GM19324 (cell line): ENCODE measurements at regions not wholly inside any gene's neighbourhood (a gene's known extent, or its start where the extent isn't known, plus 50 kb on each side); places are given as distances from the start of the nearest gene placed in this dataset.

Source experiments
- ATAC-seq: cut with Tn5 transposase; IDR thresholded peaks from one replicate; pipeline ENCODE4 v1.9.1; 2021; ENCODE audit warnings: mild to moderate bottlenecking, moderate library complexity; ENCODE audit not compliant: unreplicated experiment, low FRiP score

- no peak for ATAC-seq
Observed at GRCh38 chr19:27681972-27682371, 1531.0 kb downstream of the UQCRFS1 start.

DNA sequence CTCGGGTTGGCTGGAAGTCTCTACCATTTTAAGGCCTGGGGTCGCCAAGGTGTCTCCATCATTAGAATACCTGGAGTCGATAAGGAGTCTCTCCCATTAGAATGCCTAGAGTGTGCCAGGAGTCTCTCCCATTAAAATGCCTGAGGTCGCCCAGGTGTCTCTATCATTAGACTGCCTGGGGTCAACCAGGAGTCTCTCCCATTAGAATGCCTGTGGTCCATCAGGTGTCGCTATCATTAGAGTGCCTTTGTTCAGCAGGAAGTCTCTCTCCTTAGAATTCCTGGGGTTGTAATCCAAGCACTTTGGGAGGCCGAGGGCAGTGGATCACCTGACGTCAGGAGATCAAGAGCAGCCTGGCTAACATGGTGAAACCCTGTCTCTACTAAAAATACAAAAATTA is 1533.0 kb downstream of the UQCRFS1 start:
- no peak for ATAC-seq

DNA sequence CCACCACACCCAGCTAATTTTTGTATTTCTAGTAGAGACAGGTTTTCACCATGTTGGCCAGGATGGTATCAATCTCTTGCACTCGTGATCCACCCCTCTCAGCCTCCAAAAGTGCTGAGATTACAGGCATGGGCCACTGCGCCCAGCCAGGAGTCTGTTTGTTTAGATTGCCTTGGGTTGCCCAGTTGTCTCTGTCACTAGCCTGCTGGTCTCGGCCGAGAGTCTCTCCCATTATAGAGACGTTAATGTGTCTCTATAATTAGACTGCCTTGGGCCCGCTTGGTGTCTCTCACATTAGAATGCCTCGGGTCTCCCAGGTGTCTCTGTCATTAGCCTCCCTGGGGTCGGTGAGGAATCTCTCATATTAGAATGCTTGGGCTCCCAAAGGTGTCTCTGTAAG is 1533.6 kb downstream of the UQCRFS1 start:
- no peak for ATAC-seq

DNA sequence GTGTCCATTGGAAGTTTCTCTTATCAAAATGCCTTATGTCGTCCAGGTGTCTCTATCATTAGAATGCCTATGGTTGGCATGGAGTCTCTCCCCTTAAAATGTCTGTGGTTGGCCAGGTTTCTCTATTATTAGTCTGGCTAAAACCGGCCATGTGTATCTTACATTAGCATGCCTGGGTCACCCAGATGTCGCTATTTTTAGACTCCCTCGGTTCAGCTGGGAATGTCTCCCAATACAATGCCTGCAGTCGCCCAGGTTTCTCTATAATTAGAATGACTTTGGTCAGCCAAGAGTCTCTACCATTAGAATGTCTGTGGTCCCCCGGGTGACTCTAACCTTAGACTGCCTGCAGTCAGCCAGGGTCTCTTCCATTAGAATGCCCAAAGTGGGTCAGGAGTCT is 1536.1 kb downstream of the UQCRFS1 start:
- no peak for ATAC-seq

GRCh38 chr19:27676334-27676733 is 1536.6 kb downstream of the UQCRFS1 start:
- no peak for ATAC-seq

DNA sequence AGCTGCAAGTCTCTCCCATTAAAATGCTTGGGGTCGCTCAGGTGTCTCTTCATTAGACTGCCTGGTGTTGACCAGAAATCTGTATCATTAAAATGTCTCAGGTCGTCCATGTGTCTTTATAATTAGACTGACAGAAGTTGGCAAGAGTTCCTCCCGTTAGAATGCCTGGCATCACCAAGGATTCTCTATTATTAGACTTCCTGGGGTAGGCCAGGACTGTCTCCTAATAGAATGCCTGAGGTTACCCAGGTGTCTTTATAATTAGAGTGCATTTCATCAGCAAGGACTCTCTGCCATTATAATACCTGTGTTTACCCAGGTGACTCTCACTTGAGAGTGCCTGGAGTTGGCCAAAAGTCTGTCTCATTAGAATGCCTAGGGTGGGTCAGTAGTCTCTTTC is 1537.2 kb downstream of the UQCRFS1 start:
- no peak for ATAC-seq

DNA sequence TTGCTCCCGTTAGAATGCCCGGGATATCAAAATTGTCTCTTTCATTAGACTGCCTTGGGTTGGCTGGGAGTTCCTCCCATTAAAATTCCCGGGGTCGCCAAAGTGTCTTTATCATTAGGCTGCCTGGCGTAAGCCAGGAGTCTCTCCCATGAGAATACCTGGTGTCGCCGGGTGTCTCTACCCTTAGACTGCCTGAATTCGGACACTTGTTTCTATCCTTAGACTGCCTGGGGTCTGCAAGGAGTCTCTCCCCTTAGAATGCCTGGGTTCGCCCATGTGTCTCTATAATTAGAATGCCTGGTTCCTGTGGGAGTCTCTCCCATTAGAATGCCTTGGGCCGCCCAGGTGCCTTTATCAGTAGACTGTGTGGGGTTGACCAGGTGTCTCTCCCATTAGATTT is 1538.2 kb downstream of the UQCRFS1 start:
- no peak for ATAC-seq

GRCh38 chr19:27673986-27674385 is 1539.0 kb downstream of the UQCRFS1 start:
- no peak for ATAC-seq

DNA sequence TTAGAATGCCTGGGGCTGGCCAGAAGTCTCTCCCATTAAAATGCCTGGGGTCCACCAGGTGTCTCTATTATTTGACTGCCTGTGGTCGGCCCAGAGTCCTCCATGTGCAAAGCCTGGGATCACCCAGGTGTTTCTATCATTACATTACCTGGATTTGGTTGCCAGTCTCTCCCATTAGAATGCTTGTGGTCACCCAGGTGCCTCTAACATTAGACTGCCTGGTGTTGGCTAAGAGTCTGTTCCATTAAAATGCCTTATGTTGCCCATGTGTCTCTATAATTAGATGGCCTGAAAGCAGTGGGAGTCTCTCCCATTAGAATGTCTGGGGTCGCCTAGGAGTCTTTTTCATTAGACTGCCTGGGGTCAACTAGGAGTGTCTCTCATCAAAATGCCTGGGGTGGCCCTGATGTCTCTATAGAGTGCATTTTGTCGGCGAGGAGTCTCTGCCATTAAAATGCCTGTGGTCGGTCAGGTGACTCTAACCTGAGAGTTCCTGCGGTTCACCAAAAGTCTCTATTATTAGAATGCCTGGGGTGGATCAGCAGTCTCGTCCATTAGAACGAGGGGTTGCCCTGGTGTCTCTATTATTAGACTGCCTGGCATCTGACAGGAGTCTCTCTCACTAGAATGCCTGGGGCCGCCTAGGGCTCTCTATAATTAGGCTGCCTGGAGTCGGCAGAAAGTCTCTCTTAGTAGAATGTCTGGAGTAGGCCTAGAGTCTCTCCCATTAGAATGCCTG is 1540.5 kb downstream of the UQCRFS1 start:
- ATAC-seq = no peak

DNA sequence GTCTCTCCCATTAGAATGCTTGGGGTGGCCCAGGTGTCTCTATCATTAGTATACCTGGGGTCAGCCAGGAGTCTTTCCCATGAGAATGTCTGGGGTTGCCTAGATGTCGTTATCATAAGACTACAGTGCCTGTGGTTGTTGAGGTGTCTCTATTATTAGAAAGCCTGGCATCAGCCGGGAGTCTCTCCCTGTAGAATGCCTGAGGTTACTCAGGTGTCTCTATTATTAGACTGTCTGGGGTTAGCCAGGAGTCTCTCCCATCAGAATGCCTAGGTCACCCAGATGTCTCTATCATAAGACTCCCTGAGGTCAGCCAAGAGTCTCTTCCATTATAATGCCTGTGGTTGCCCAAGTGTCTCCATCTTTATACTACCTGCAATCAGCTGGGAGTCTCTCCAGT is 1541.1 kb downstream of the UQCRFS1 start:
- ATAC-seq = no peak

- no peak for ATAC-seq
Observed at GRCh38 chr19:27660428-27660827, 1552.5 kb downstream of the UQCRFS1 start.

GRCh38 chr19:27657271-27658051 is 1555.5 kb downstream of the UQCRFS1 start:
- ATAC-seq = no peak

DNA sequence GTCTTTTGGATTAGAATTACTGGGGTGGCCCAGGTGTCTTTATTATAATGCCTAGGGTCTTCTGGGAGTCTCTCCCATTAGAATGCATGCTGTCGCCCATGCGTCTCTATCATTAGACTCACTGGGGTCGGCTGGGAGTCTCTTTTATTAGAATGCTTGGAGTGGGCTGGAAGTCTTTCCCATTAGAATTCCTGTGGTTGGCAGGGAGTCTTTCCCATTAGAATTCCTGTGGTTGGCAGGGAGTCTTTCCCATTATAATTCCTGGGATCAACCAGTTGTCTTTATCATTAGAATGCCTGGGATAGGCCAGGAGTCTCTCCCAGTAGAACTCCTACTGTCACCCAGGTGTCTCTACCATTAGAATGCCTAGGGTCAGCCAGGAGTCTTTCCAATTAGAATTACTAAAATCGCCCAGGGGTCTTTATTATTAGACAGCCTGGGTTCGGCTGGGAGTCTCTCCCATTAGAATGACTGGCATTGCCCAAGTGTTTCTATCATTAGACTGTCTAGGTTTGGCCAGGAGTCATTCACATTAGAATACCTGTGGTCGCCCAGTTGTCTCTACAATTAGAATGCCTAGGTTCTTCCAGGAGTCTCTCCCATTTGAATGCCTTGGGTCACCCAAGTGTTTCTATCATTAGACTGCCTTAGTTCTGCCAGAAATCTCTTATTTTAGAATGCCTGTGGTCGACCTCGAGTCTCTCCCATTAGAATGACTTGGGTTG is 1558.5 kb downstream of the UQCRFS1 start:
- ATAC-seq = no peak

GRCh38 chr19:27652796-27653195 is 1560.2 kb downstream of the UQCRFS1 start:
- ATAC-seq = no peak

DNA sequence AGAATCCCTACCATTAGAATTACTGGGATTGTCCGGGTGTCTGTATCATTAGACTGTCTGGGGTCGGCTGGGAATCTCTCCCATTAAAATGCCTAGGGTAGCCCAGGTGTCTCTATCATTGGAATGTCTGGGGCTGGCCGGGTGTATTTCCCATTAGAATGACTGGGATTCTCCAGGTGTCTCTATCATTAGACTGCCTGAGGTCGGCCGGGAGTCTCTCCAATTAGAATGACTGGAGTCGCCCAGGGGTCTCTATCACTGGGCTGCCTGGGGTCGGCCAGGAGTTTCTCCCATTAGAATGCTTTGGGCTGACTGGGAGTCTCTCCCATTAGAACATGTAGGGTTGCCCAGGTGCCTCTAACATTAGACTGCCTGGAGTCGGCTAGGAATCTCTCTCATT is 1560.7 kb downstream of the UQCRFS1 start:
- no peak for ATAC-seq

GRCh38 chr19:27647423-27647822 is 1565.5 kb downstream of the UQCRFS1 start:
- no peak for ATAC-seq

DNA sequence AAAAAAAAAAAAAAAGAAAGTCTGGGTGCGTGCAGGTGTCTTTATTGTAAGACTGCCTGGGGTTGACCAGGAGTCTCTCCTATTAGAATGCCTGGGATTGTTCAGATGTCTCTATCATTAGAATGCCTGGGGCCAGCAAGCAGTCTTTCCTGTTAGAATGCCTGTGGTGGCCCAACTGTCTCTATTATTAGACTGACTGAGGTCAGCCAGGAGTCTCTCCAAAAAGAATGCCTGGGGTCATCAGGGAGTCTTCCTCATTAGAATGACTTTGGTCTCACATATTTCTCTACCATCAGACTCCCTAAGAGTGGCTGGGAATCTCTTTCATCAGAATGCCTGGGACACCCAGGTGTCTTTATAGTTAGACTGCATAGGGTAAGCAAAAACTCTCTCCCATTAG is 1577.5 kb downstream of the UQCRFS1 start:
- no peak for ATAC-seq

- ATAC-seq = no peak
Observed at GRCh38 chr19:27618006-27618405, 1594.9 kb downstream of the UQCRFS1 start.

DNA sequence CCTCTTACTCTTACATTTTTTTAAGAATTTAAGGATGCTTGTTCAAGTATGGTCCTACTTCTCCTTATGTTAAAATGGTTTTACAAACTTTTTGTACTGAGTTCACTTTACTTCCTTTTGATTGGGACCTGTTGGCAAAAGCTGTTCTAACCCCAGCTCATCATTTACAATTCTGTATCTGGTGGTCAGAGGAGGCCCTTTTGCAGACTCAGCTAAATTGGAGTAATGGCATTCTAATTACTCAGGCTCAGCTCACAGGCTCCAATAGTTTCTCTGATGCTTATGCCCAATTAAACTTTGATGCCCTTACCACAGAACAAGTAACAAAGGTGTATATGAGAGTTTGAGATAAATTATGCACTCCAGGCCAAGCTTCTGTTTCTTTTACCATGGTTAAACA is 1632.0 kb downstream of the UQCRFS1 start:
- ATAC-seq = no peak
